Body of pancreas (tissue), 4 donors: ENCODE measurements at regions not wholly inside any gene's neighbourhood (a gene's known extent, or its start where the extent isn't known, plus 50 kb on each side); places are given as distances from the start of the nearest gene placed in this dataset.
"Not testable (repeated sequence)": the region's sequence is repeated elsewhere in the genome, so short reads cannot be mapped to it uniquely, and the experiment has no call there.

ENCODE experiments used
- ATAC-seq: fragments of 150-250 bp; one replicate; pipeline ENCODE4 v1.9.1; 2016
- DNase-seq, 4 donors: peaks; one replicate each; pipeline ENCODE4 v3.0.0-alpha.2; 2019
- H3K27ac ChIP-seq, 4 donors: fragments of 200-600 bp; sonication (generic); 1 replicate in 3 of 4; 2 replicates in 1 of 4; pipeline versions ENCODE4 v1.5.1 to v1.6.1; 2016 to 2019; ENCODE audit warnings: mild to moderate bottlenecking in 1 of 4, mixed read lengths in 1 of 4, moderate library complexity in 1 of 4
- H3K27me3 ChIP-seq, 2 donors: fragments of 200-600 bp; sonication (generic); one replicate each; pipeline ENCODE4 v1.6.0; 2016; ENCODE audit warnings: mild to moderate bottlenecking in 1 of 2
- H3K36me3 ChIP-seq, 2 donors: fragments of 200-600 bp; sonication (generic); replicated peaks in 1 of 2; 2 replicates each; pipeline ENCODE4 v1.5.1; 2016; ENCODE audit warnings: low read depth in 2 of 2; ENCODE audit not compliant: insufficient read depth in 1 of 2
- H3K4me1 ChIP-seq: fragments of 200-600 bp; sonication (generic); one replicate; pipeline ENCODE4 v1.6.0; 2016
- H3K4me3 ChIP-seq, 2 donors: fragments of 200-600 bp; sonication (generic); 1 replicate in 1 of 2; 2 replicates in 1 of 2; pipeline ENCODE4 v1.5.1; 2016 to 2019
- H3K9me3 ChIP-seq, 3 donors: fragments of 200-600 bp; sonication (generic); 1 replicate in 2 of 3; 2 replicates in 1 of 3; pipeline ENCODE4 v1.5.1; 2016
- CTCF ChIP-seq, 7 experiments: fragments of 450-650 bp in 4 of 7; fragments of 200-600 bp in 3 of 7; sonication (generic) in 3 of 7; IDR thresholded peaks; one replicate each; pipeline ENCODE4 v1.5.1; 2016 to 2019; ENCODE audit warnings: antibody characterized with exemption in 7 of 7
- POLR2A ChIP-seq, 3 donors: fragments of 450-650 bp; IDR thresholded peaks; one replicate each; pipeline ENCODE4 v1.6.1; 2016; ENCODE audit warnings: antibody characterized with exemption in 3 of 3, mild to moderate bottlenecking in 2 of 3
- WGBS, 2 donors: methylation state at CpG; one replicate each; pipeline ENCODE4 v1.1.5; 2017; 5-methylcytosine and 5-hydroxymethylcytosine counted together
- intact Hi-C: fragments of 100-400 bp; cut with DNase I; formaldehyde crosslinking; loops from one replicate; pipeline ENCODE4 v1.15.1; 2023

DNA sequence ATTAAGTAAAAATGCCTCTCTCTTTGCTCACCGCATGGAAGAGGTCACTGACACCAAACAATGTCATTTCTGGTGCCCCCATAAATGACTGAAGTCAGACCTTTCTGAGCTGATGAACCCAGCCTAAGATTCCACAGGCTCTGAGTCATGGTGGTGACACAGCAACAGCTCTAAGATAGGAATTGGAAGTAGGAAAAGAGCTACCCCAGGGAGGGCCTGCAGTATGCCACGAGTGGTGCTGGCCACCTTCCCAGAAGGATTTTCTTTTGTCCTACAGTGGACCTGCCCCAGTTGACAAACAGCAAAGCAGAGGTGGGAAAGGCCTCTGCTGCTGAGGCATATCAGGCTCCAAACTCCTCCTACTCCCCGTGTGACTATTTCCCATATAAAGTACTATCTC lies 208.1 kb downstream of the MINAR1 start:
- Histone ChIP-seq H3K27ac (no peak overlapping the region), H3K27me3 (no peaks in the 10 kb centered on the region), H3K4me3 (no peak overlapping the region), H3K4me1 (no peaks in the 10 kb centered on the region), H3K36me3 (no peaks in the 10 kb centered on the region), H3K9me3 (no peaks in the 10 kb centered on the region)
- intact Hi-C loops: no loop called here
- WGBS, 2 donors: 47 to 58% methylated on average over 3 of the region's 3 CpGs
- ATAC-seq (no peak), DNase-seq (peak in 1 of 4 donors; percentile 12)
- TF ChIP-seq CTCF (IDR thresholded peaks at IDR 0.05) (no peak), POLR2A (IDR thresholded peaks at IDR 0.05) (no peak)

DNA sequence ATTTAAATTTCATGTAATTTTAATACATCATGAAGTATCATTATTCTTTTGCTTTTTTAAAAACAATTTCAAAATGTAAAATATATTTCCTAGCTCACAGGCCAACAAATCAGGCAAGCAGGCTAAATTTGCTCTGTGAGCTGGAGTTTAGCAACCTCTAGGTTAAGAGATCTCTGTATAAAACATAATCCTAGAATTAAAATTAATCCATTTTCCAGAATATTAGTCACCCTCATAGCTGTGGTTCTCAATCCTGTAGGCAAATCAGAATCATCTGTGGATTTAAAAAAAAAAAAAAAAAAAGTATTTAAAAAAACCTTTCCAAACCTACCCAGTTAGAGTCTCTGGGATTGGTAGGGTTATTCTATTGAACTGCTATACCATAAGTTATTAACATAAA lies 209.7 kb downstream of the MINAR1 start:
- DNase-seq: no peak
- Histone ChIP-seq H3K36me3 (no peaks in the 10 kb centered on the region), H3K9me3 (no peaks in the 10 kb centered on the region), H3K4me1 (no peaks in the 10 kb centered on the region), H3K27ac (no peak overlapping the region), H3K27me3 (no peaks in the 10 kb centered on the region), H3K4me3 (no peak overlapping the region)
- TF ChIP-seq POLR2A (IDR thresholded peaks at IDR 0.05) (no peak), CTCF (IDR thresholded peaks at IDR 0.05) (no peak)
- intact Hi-C loops: no loop called here
- no peak for ATAC-seq

- Histone ChIP-seq H3K4me3 (no peak overlapping the region), H3K4me1 (no peaks in the 10 kb centered on the region), H3K36me3 (no peaks in the 10 kb centered on the region), H3K27me3 (no peaks in the 10 kb centered on the region), H3K27ac (no peak overlapping the region), H3K9me3 (no peaks in the 10 kb centered on the region)
- DNase-seq: no peak
- TF ChIP-seq POLR2A (IDR thresholded peaks at IDR 0.05) (no peak), CTCF (IDR thresholded peaks at IDR 0.05) (no peak)
- intact Hi-C loops: no loop called here
- ATAC-seq: no peak
These were observed 211.3 kb downstream of the MINAR1 start for GRCh38 chr15:79643393-79643792.

DNA sequence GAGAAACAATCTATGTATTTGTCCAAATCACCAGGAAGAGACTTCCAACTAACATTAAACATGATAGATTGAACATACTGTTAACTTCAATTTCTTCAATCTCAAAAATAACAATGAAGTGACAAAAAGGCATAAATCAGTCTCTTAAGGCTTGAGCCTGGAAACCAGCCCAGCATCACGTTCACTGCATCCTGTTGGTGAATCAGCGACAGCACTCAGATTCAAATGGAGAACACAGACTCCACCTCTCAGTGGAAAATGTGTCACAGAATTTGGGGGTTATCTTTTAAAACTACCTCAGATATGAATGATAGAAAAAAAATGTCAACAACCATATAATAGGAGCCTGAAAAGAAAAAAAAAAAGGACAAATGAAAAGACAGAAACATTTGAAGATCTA lies 212.0 kb downstream of the MINAR1 start:
- no peak for DNase-seq
- Histone ChIP-seq H3K4me1 (no peaks in the 10 kb centered on the region), H3K9me3 (no peaks in the 10 kb centered on the region), H3K4me3 (no peak overlapping the region), H3K36me3 (no peaks in the 10 kb centered on the region), H3K27ac (no peak overlapping the region), H3K27me3 (no peaks in the 10 kb centered on the region)
- ATAC-seq: no peak
- WGBS, 2 donors: 61 to 84% methylated on average over 2 of the region's 2 CpGs
- TF ChIP-seq POLR2A (IDR thresholded peaks at IDR 0.05) (no peak), CTCF (IDR thresholded peaks at IDR 0.05) (no peak)
- intact Hi-C loops: no loop called here

- H3K4me3 ChIP-seq, H3K9me3 ChIP-seq, H3K36me3 ChIP-seq, H3K4me1 ChIP-seq, ATAC-seq, H3K27me3 ChIP-seq, H3K27ac ChIP-seq, DNase-seq, intact Hi-C loops: not testable (repeated sequence)
These were observed 220.8 kb downstream of the MINAR1 start for GRCh38 chr15:79652972-79653371.
